GM12878 (cell line): ENCODE measurements at regions not wholly inside any gene's neighbourhood (a gene's known extent, or its start where the extent isn't known, plus 50 kb on each side); places are given as distances from the start of the nearest gene placed in this dataset.

ENCODE experiments used
- ATAC-seq: fragments of 200-7000 bp; cut with Tn5 transposase; 3 replicates; pipeline ENCODE4 v1.9.1; 2020; ENCODE audit warnings: mild to moderate bottlenecking, moderate library complexity
- BruUV-seq: library from RNA; stranded (reverse); fragments of 400-500 nt; replicated peaks from 2 replicates; lab custom pipeline; 2021; lab: Mats Ljungman, UMichigan
- CTCF ChIA-PET: fragments of 300-600 bp; sonication (Branson Sonifier 250); formaldehyde crosslinking; extraction: SDS; loops from one replicate; lab custom pipeline; 2021; ENCODE audit warnings: inconsistent platforms; lab: Yijun Ruan, JAX
- POLR2A ChIA-PET: fragments of 350-600 bp; formaldehyde crosslinking; extraction: SDS; loops from one replicate; lab custom pipeline; 2021; ENCODE audit warnings: inconsistent platforms; lab: Charles Lee
- RAD21 ChIA-PET: fragments of 300-600 bp; sonication (Branson Sonifier 250); formaldehyde crosslinking; loops from one replicate; lab custom pipeline; 2023; ENCODE audit warnings: antibody characterized with exemption; ENCODE audit not compliant: unreplicated experiment; lab: Charles Lee
- SMC1A ChIA-PET: fragments of 300-600 bp; sonication (Branson Sonifier 250); formaldehyde crosslinking; loops from one replicate; lab custom pipeline; 2023; ENCODE audit not compliant: unreplicated experiment, uncharacterized antibody; lab: Charles Lee
- DNase-seq: peaks from one replicate; pipeline ENCODE4 v3.0.0-alpha.2; 2011; ENCODE audit warnings: low read depth, low spot score
- FAIRE-seq: peaks from 3 replicates; lab custom pipeline; 2011; peaks lifted over from hg19 to GRCh38; lab: Jason Lieb, UNC
- H2AFZ ChIP-seq: 2 replicates; pipeline ENCODE4 v1.6.0; 2011; ENCODE audit warnings: low read depth, low read length, control low read depth; ENCODE audit not compliant: control insufficient read depth
- H3K27ac ChIP-seq: 2 replicates; pipeline ENCODE4 v1.5.1; 2011; ENCODE audit warnings: control low read depth; ENCODE audit not compliant: control insufficient read depth, insufficient read depth
- H3K27me3 ChIP-seq, 2 experiments: replicated peaks in 1 of 2; 2 replicates each; pipeline versions ENCODE4 v1.6.0 to v1.6.1; 2011; ENCODE audit warnings: low read length in 1 of 2; ENCODE audit not compliant: control insufficient read depth in 2 of 2, insufficient read depth in 2 of 2
- H3K36me3 ChIP-seq, 2 experiments: 2 replicates each; pipeline ENCODE4 v1.5.1; 2011; ENCODE audit warnings: low read length in 1 of 2; ENCODE audit not compliant: control insufficient read depth in 2 of 2, insufficient read depth in 2 of 2
- H3K4me1 ChIP-seq: 2 replicates; pipeline ENCODE4 v1.6.1; 2011; ENCODE audit warnings: mild to moderate bottlenecking, low read length, moderate library complexity, mixed read lengths; ENCODE audit not compliant: control insufficient read depth, insufficient read depth
- H3K4me2 ChIP-seq: 2 replicates; pipeline ENCODE4 v1.6.0; 2011; ENCODE audit warnings: control low read depth; ENCODE audit not compliant: control insufficient read depth, insufficient read depth
- H3K4me3 ChIP-seq: fragments of 200-600 bp; sonication (generic); 2 replicates; pipeline ENCODE4 v1.5.1; 2016
- H3K79me2 ChIP-seq: 2 replicates; pipeline ENCODE4 v1.6.0; 2011; ENCODE audit warnings: low read length; ENCODE audit not compliant: control insufficient read depth, insufficient read depth
- H3K9ac ChIP-seq: 2 replicates; pipeline ENCODE4 v1.8.0; 2011; ENCODE audit warnings: low read length, control low read depth, mixed read lengths; ENCODE audit not compliant: control insufficient read depth, insufficient read depth
- H3K9me3 ChIP-seq: replicated peaks from 3 replicates; pipeline ENCODE4 v1.5.1; 2011; ENCODE audit warnings: mild to moderate bottlenecking, low read length; ENCODE audit not compliant: control insufficient read depth, insufficient read depth
- H4K20me1 ChIP-seq: 2 replicates; pipeline ENCODE4 v1.6.0; 2011; ENCODE audit not compliant: control insufficient read depth, insufficient read depth
- BACH1 ChIP-seq: fragments of 450-650 bp; IDR thresholded peaks from 2 replicates; pipeline ENCODE4 v1.6.1; 2017; ENCODE audit warnings: mild to moderate bottlenecking, borderline replicate concordance
- BHLHE40 ChIP-seq, 2 experiments: fragments of 450-650 bp in 1 of 2; IDR thresholded peaks; 2 replicates each; pipeline ENCODE4 v1.6.1; 2011 to 2017; ENCODE audit warnings: low read depth in 2 of 2, borderline replicate concordance in 1 of 2, improper control_type of control experiment in 1 of 2, low read length in 1 of 2, mild to moderate bottlenecking in 1 of 2
- BRCA1 ChIP-seq: IDR thresholded peaks from 2 replicates; pipeline ENCODE4 v1.6.1; 2011; ENCODE audit warnings: low read depth, low read length, improper control_type of control experiment
- CREB1 ChIP-seq: IDR thresholded peaks from 2 replicates; pipeline ENCODE4 v1.6.1; 2012; ENCODE audit warnings: low read depth, mild to moderate bottlenecking, inconsistent platforms
- LARP7 ChIP-seq: fragments of 450-650 bp; IDR thresholded peaks from 2 replicates; pipeline ENCODE4 v1.6.1; 2017; ENCODE audit warnings: mild to moderate bottlenecking
- MEF2A ChIP-seq: IDR thresholded peaks from 2 replicates; pipeline ENCODE4 v1.6.1; 2011; ENCODE audit warnings: low read depth, mild to moderate bottlenecking, low read length, moderate library complexity; ENCODE audit not compliant: insufficient read depth
- NRF1 ChIP-seq: conservative IDR thresholded peaks from 2 replicates; pipeline ENCODE4 v1.6.1; 2011; ENCODE audit warnings: mild to moderate bottlenecking, low read depth, low read length, improper control_type of control experiment
- POU2F2 ChIP-seq: IDR thresholded peaks from 3 replicates; pipeline ENCODE4 v1.6.1; 2011; ENCODE audit warnings: low read depth, mild to moderate bottlenecking, low read length, borderline replicate concordance
- RB1 ChIP-seq: fragments of 450-650 bp; formaldehyde crosslinking; IDR thresholded peaks from 2 replicates; pipeline ENCODE4 v1.6.1; 2017; ENCODE audit warnings: mild to moderate bottlenecking, borderline replicate concordance
- SPI1 ChIP-seq: IDR thresholded peaks from 2 replicates; pipeline ENCODE4 v1.6.1; 2011; ENCODE audit warnings: low read depth, mild to moderate bottlenecking, low read length, moderate library complexity, borderline replicate concordance; ENCODE audit not compliant: insufficient read depth
- SREBF2 ChIP-seq: IDR thresholded peaks from 2 replicates; pipeline ENCODE4 v1.6.1; 2012; ENCODE audit warnings: mild to moderate bottlenecking, low read length
- SUPT20H ChIP-seq: IDR thresholded peaks from 2 replicates; pipeline ENCODE4 v1.6.1; 2011; ENCODE audit warnings: low read depth, mild to moderate bottlenecking, low read length, moderate library complexity, borderline replicate concordance; ENCODE audit not compliant: control insufficient read depth
- TARDBP ChIP-seq: IDR thresholded peaks from 2 replicates; pipeline ENCODE4 v1.6.1; 2016; ENCODE audit warnings: borderline replicate concordance
- TCF12 ChIP-seq: IDR thresholded peaks from 2 replicates; pipeline ENCODE4 v1.6.1; 2011; ENCODE audit warnings: low read depth, mild to moderate bottlenecking, low read length
- TCF7 ChIP-seq: IDR thresholded peaks from 2 replicates; pipeline ENCODE4 v1.6.1; 2014; ENCODE audit warnings: antibody characterized with exemption, borderline replicate concordance
- WRNIP1 ChIP-seq: IDR thresholded peaks from 2 replicates; pipeline ENCODE4 v1.6.1; 2011; ENCODE audit warnings: low read depth, low read length, improper control_type of control experiment, borderline replicate concordance
- YBX1 ChIP-seq: fragments of 450-650 bp; IDR thresholded peaks from 2 replicates; pipeline ENCODE4 v1.6.1; 2016; ENCODE audit warnings: antibody characterized with exemption
- ZNF207 ChIP-seq: fragments of 450-650 bp; IDR thresholded peaks from 2 replicates; pipeline ENCODE4 v1.6.1; 2014; ENCODE audit warnings: antibody characterized with exemption, mild to moderate bottlenecking, borderline replicate concordance
- ZNF592 ChIP-seq: fragments of 450-650 bp; IDR thresholded peaks from 2 replicates; pipeline ENCODE4 v1.6.1; 2017; ENCODE audit warnings: mild to moderate bottlenecking, moderate library complexity
- WGBS: methylation state at CpG from one replicate; pipeline ENCODE4 v1.1.6; 2016; ENCODE audit warnings: low lambda C conversion rate; ENCODE audit not compliant: insufficient replicate concordance, insufficient coverage; ENCODE audit errors: missing lambda C conversion rate; 5-methylcytosine and 5-hydroxymethylcytosine counted together
- in situ Hi-C: fragments of 300-500 bp; cut with MboI; formaldehyde crosslinking; loops from 9 replicates; pipeline ENCODE4 v1.14.3; 2018; ENCODE audit warnings: mixed read lengths
- intact Hi-C: fragments of 100-400 bp; cut with micrococcal nuclease; formaldehyde crosslinking; loops from one replicate; pipeline ENCODE4 v1.14.2; 2022; ENCODE audit not compliant: unreplicated experiment

DNA sequence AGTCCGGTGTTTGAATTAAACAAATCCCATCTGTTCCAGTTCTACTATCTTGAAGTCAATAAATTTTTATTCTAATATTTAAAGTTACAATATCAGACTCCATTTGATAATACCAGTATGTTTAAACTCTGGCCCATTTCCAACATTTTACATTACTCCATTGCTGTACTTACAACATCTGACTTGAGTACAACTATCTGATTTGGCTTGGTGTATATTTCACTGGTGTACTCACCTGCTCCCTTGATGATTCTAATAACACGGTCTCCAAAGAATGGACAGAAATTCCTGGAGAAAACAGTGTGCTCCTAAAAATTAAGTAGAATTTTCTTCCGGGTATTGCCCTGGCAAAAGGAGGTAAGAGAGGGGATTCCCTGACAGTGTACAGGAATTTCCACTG, 680.5 kb upstream of the ADAMTS5 start:
- Histone ChIP-seq H3K27ac (no peak overlapping the region), H3K36me3 (no peaks in the 10 kb centered on the region), H3K4me3 (no peak overlapping the region), H3K27me3 (no peaks in the 10 kb centered on the region), H4K20me1 (no peaks in the 10 kb centered on the region), H3K9me3 (no peaks in the 10 kb centered on the region), H2AFZ (no peak overlapping the region), H3K4me2 (no peak overlapping the region), H3K9ac (no peak overlapping the region), H3K4me1 (no peaks in the 10 kb centered on the region), H3K79me2 (no peaks in the 10 kb centered on the region)
- TF ChIP-seq LARP7 (no peak), ZNF592 (no peak), TCF12 (no peak), POU2F2 (no peak), SPI1 (no peak), RB1 (no peak), TARDBP (no peak), TCF7 (no peak), BRCA1 (no peak), YBX1 (no peak), ZNF207 (no peak), NRF1 (no peak), SUPT20H (no peak), BHLHE40 (IDR thresholded peaks at IDR 0.05; ENCODE audit: borderline replicate concordance in 1 of 2, low read depth in 2 of 2, low read length in 1 of 2) (no peak), SREBF2 (no peak), BACH1 (no peak), CREB1 (no peak), MEF2A (no peak), WRNIP1 (no peak)
- ChIA-PET CTCF (no interaction called here), RAD21 (no interaction called here), SMC1A (no interaction called here), POLR2A (no interaction called here)
- in situ Hi-C loops (no loop called here), intact Hi-C loops (no loop called here)
- ATAC-seq (no peak), DNase-seq (no peak), FAIRE-seq (no peak)
- WGBS: 34% methylated on average over 3 of the region's 3 CpGs
- no TSS peak for BruUV-seq
